NAMALWA (cell line): ENCODE measurements at regions not wholly inside any gene's neighbourhood (a gene's known extent, or its start where the extent isn't known, plus 50 kb on each side); places are given as distances from the start of the nearest gene placed in this dataset.
"Not testable (repeated sequence)": the region's sequence is repeated elsewhere in the genome, so short reads cannot be mapped to it uniquely, and the experiment has no call there.

Experiments used
- DNase-seq: peaks from one replicate; pipeline ENCODE4 v3.0.0-alpha.2; 2015; ENCODE audit warnings: low spot score

- DNase-seq: no peak
Measured at GRCh38 chr12:75642226-75642625, 130.8 kb upstream of the KRR1 start.

- DNase-seq: peak; percentile 79
Measured at GRCh38 chr12:75641031-75641780, 129.8 kb upstream of the KRR1 start.

DNA sequence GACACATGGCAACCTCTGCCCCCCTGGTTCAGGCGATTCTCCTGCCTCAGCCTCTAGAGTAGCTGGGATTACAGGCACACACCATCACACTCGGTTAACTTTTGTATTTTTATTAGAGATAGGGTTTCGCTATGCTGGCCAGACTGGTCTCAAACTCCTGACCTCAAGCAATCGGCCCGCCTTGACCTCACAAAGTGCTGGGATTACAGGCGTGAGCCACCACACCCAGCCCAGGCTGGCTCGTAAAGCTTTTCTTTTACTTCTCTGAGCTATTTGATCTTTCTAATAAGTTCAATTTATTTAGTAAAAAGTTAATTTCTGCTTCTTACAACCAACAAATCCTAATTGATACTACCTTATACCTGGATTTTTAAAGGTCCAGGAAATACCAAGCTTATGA is 127.4 kb upstream of the KRR1 start:
- DNase-seq: no peak

GRCh38 chr12:75636607-75637006 is 125.2 kb upstream of the KRR1 start:
- DNase-seq: no peak

GRCh38 chr12:75635606-75636444 is 124.4 kb upstream of the KRR1 start:
- no peak for DNase-seq

- no peak for DNase-seq
Measured at GRCh38 chr12:75634244-75635222, 123.1 kb upstream of the KRR1 start.

DNA sequence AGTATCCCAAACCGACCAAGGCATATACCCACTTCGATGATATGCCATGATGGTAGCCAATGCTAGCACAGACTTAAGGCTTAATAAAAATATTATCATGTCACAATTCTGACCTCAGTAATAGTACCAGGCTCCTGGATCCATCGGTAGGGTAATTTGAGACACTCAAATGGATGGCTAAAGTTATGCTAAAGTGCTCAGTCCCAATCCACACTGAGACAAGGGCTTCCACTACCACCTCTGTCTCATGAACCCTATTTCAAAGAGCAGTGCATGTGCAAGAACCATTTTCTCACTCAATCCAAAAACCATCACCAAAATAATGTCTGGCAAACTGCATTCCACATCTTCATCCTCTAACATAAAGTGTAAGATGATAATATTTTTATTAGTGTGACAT is 122.4 kb upstream of the KRR1 start:
- DNase-seq: no peak

DNA sequence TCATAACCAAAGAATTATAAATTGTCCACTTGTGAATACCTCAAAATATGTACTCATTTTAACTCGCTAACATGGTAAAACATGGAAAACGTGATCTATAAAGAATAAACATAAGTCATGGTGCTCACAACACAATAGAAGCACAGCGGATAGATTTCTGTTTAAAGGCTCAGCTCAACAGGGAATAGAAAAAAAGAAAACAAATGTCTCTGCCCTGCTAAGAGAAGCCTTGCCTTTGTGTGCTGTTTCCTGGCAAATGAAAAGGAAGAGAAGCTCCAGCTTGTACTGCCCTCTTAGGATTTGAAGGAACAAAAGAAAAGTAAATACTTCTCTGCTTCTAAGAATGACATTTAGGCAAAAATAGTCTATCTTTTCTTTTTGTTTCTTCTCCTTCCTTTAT is 121.0 kb upstream of the KRR1 start:
- DNase-seq: no peak

DNA sequence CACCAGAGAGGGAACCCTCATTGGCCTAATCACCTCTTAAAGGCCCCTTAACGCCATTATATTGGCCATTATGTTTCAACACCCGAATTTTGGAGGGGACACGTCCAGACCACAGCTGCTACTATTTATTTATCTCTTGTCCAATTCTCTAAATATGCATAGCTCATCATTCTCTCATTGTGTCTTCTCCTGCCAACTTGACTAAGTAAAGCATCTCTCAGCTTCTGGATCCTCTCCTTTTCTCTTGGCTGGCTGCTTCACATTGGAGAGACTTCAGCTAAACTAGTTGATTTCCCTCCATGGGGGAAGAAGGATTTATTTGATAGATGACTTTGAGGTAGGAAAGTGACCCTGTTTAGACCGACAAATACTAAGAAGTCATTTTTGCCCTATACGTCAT is 120.4 kb upstream of the KRR1 start:
- DNase-seq: no peak

- no peak for DNase-seq
Measured at GRCh38 chr12:75630091-75630490, 118.7 kb upstream of the KRR1 start.

- DNase-seq: no peak
Measured at GRCh38 chr12:75628916-75629315, 117.5 kb upstream of the KRR1 start.

- no peak for DNase-seq
Measured at GRCh38 chr12:75628511-75628910, 117.1 kb upstream of the KRR1 start.

GRCh38 chr12:75623631-75624154 is 112.3 kb upstream of the KRR1 start:
- DNase-seq: no peak

- DNase-seq: no peak
Measured at GRCh38 chr12:75622492-75622891, 111.1 kb upstream of the KRR1 start.

GRCh38 chr12:75614396-75614795 is 103.0 kb upstream of the KRR1 start:
- DNase-seq: not testable (repeated sequence)

GRCh38 chr12:75613981-75614380 is 102.6 kb upstream of the KRR1 start:
- DNase-seq: no peak

DNA sequence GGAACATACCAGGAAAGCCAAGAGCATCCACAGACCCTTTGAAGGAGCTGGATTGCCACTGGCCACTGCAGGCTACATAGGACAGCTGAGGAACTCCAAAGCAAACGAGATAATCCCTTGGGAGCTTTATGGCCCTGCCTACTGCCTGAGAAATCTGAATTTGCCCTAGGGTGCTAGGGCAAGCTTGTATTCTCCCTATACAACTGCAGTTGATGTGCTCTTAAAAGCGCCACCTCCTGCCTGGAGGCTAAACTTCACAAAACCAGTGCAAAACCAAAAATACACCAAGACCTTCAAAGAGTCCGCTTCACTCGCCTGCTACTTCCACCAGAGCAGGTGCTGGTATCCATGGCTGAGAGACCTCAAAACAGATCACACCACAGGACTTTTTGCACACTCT is 99.6 kb upstream of the KRR1 start:
- DNase-seq: peak; percentile 41

- no peak for DNase-seq
Measured at GRCh38 chr12:75606956-75607355, 95.5 kb upstream of the KRR1 start.

DNA sequence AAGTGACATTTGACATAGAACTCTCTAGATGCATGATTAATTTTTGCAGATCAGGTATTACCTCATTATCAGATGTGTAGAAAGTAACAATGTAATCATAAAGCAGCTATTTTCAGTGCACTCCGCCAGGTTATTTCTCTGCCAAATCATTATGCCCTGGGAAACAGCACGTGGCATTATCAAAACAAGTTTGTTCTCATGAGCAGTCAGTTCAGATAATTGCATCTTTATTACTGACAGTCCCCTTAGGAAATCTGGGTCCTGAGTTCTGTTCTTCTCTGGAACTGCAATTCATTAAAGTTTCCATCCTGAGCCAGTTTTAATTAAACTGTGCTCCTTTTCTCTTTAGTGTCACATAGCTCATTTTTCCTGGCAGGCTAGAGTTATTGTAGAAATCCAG is 94.7 kb upstream of the KRR1 start:
- no peak for DNase-seq

- DNase-seq: no peak
Measured at GRCh38 chr12:75603475-75603874, 92.1 kb upstream of the KRR1 start.

DNA sequence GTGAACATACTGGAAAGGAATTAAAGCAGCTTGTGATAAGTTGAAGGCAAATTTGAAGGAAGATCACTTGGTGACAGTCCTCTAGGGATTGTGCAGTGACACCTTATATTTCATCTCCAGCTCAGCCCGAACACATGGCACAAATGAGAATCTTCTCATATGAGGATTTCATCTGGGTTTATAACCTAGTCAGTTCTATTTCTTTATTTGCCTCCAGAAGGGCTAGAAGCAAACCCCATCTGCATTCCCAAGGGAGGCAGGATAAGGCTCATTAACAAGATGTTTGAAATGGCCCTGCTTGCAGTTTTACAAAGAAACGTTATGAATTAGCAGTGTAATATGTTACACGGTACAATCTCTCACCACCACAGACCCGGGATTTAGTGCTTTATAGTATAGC is 90.7 kb upstream of the KRR1 start:
- no peak for DNase-seq

DNA sequence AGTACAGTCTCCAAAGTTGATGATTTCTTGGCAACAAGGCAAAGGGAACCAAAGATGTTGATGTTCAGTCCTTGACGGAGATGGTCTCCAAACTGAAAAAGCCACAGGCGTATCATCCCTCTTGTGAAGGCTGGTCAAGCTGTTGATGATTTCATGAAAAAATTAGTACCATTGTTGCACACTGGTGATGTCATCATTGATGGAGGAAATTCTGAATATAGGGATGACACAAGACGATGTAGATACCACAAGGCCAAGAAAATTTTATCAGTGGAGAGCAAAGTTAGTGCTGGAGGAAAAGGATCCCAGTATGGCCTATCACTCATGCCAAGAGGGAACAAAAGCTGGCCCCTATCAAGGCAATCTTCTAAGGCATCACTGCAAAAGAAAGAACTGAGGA is 88.7 kb upstream of the KRR1 start:
- DNase-seq: no peak
